HepG2 (cell line): ENCODE measurements at regions not wholly inside any gene's neighbourhood (a gene's known extent, or its start where the extent isn't known, plus 50 kb on each side); places are given as distances from the start of the nearest gene placed in this dataset.
A peak's percentile ranks its signal among the peaks of the same experiment; 100 is the strongest.

Experiments used
- ATAC-seq: fragments of 200-7000 bp; cut with Tn5 transposase; 3 replicates; pipeline ENCODE4 v1.9.1; 2020; ENCODE audit warnings: mild to moderate bottlenecking, moderate library complexity
- BruUV-seq: library from RNA; stranded (reverse); fragments of 400-500 nt; replicated peaks from 2 replicates; lab custom pipeline; 2021; lab: Mats Ljungman, UMichigan
- CTCF ChIA-PET: fragments of 300-600 bp; formaldehyde crosslinking; extraction: SDS; loops from one replicate; lab custom pipeline; 2021; ENCODE audit warnings: low total read pairs, inconsistent platforms, low intra/inter-chr PET ratio; lab: Yijun Ruan, JAX
- POLR2A ChIA-PET: fragments of 350-600 bp; sonication (Branson Sonifier 250); formaldehyde crosslinking; loops from one replicate; lab custom pipeline; 2020; ENCODE audit warnings: antibody characterized with exemption, inconsistent platforms; lab: Yijun Ruan, JAX
- DNase-seq: peaks from one replicate; pipeline ENCODE4 v3.0.0-alpha.2; 2015; ENCODE audit warnings: low spot score
- FAIRE-seq: peaks from 3 replicates; lab custom pipeline; 2011; peaks lifted over from hg19 to GRCh38; lab: Jason Lieb, UNC
- H2AFZ ChIP-seq: one replicate; pipeline ENCODE4 v1.6.1; 2011; ENCODE audit warnings: low read length, inconsistent platforms
- H3K27ac ChIP-seq: fragments of 300-600 bp; 3 replicates; pipeline ENCODE4 v1.8.0; 2011; ENCODE audit warnings: mixed run types, mild to moderate bottlenecking, mixed read lengths, low read length, inconsistent platforms; ENCODE audit not compliant: insufficient read depth; ENCODE audit errors: extremely low read length
- H3K27me3 ChIP-seq, 2 experiments: fragments of 200-600 bp in 1 of 2; 2 replicates in 1 of 2; 3 replicates in 1 of 2; pipeline versions ENCODE4 v1.6.0 to v1.8.0; 2011; ENCODE audit warnings: low read length in 2 of 2, mild to moderate bottlenecking in 2 of 2, moderate library complexity in 2 of 2, inconsistent platforms in 1 of 2; ENCODE audit not compliant: insufficient read depth in 2 of 2, control insufficient read depth in 1 of 2
- H3K36me3 ChIP-seq, 2 experiments: fragments of 200-600 bp in 1 of 2; replicated peaks in 1 of 2; 2 replicates in 1 of 2; 3 replicates in 1 of 2; pipeline versions ENCODE4 v1.5.1 to v1.8.0; 2011; ENCODE audit warnings: low read length in 2 of 2, inconsistent platforms in 1 of 2; ENCODE audit not compliant: insufficient read depth in 2 of 2, control insufficient read depth in 1 of 2
- H3K4me1 ChIP-seq: 2 replicates; pipeline ENCODE4 v1.5.1; 2012; ENCODE audit warnings: low read length, inconsistent platforms; ENCODE audit not compliant: insufficient read depth
- H3K4me2 ChIP-seq: 2 replicates; pipeline ENCODE4 v1.6.0; 2011; ENCODE audit warnings: low read depth, low read length, inconsistent platforms
- H3K4me3 ChIP-seq, 3 experiments: fragments of 200-600 bp in 1 of 3; sonication (generic), shearing (Covaris generic) in 1 of 3; replicated peaks in 1 of 3; 2 replicates each; pipeline ENCODE4 v1.5.1; 2011 to 2016; ENCODE audit warnings: low read length in 3 of 3, inconsistent platforms in 2 of 3, low read depth in 2 of 3, mild to moderate bottlenecking in 2 of 3, control low read depth in 1 of 3, mixed read lengths in 1 of 3; ENCODE audit not compliant: insufficient read depth in 1 of 3
- H3K79me2 ChIP-seq: one replicate; pipeline ENCODE4 v1.6.1; 2011; ENCODE audit warnings: low read length, inconsistent platforms; ENCODE audit not compliant: insufficient read depth
- H3K9ac ChIP-seq: 2 replicates; pipeline ENCODE4 v1.6.0; 2011; ENCODE audit warnings: mild to moderate bottlenecking, low read depth, low read length, inconsistent platforms; ENCODE audit not compliant: insufficient read depth
- H3K9me3 ChIP-seq: 2 replicates; pipeline ENCODE4 v1.5.1; 2012; ENCODE audit warnings: mild to moderate bottlenecking, low read length
- H4K20me1 ChIP-seq: 2 replicates; pipeline ENCODE4 v1.6.0; 2011; ENCODE audit warnings: inconsistent platforms, mild to moderate bottlenecking, low read length, moderate library complexity; ENCODE audit not compliant: insufficient read depth
- EEA1 ChIP-seq: sonication (generic); formaldehyde crosslinking; IDR thresholded peaks from 2 replicates; pipeline ENCODE4 v1.5.1; 2020; ENCODE audit warnings: mild to moderate bottlenecking, missing genetic modification reagents, borderline replicate concordance
- HIVEP1 ChIP-seq: sonication (generic); formaldehyde crosslinking; IDR thresholded peaks from 2 replicates; pipeline ENCODE4 v1.4.0; 2020; ENCODE audit warnings: mild to moderate bottlenecking, missing genetic modification reagents
- KAT2B ChIP-seq: fragments of 150-350 bp; IDR thresholded peaks from 2 replicates; pipeline ENCODE4 v1.6.1; 2014; ENCODE audit warnings: low read depth, low read length, borderline replicate concordance
- ZBTB3 ChIP-seq: sonication (generic); formaldehyde crosslinking; IDR thresholded peaks from 2 replicates; pipeline ENCODE4 v1.4.0; 2020; ENCODE audit warnings: low read depth, mild to moderate bottlenecking, moderate library complexity, missing genetic modification reagents, borderline replicate concordance
- ZNF605 ChIP-seq: sonication (generic); formaldehyde crosslinking; IDR thresholded peaks from 2 replicates; pipeline ENCODE4 v1.8.0; 2022; ENCODE audit warnings: mild to moderate bottlenecking, missing genetic modification reagents
- WGBS: methylation state at CpG from one replicate; pipeline ENCODE4 v1.1.6; 2017; ENCODE audit warnings: low lambda C conversion rate; 5-methylcytosine and 5-hydroxymethylcytosine counted together
- in situ Hi-C: cut with HindIII; loops from 2 replicates; pipeline ENCODE4 v1.10.0; 2017; ENCODE audit warnings: low pct_unique_long_range_greater_than_20kb; ENCODE audit not compliant: extremely low pct_ligation_motif_present
- intact Hi-C: fragments of 100-400 bp; cut with micrococcal nuclease; formaldehyde crosslinking; loops from one replicate; pipeline ENCODE4 v1.10.0; 2022; ENCODE audit not compliant: unreplicated experiment
- TF ChIP-seq, protein P1 (sequence below): sonication (generic); formaldehyde crosslinking; IDR thresholded peaks from 2 replicates; pipeline ENCODE4 v1.5.1; 2020; ENCODE audit warnings: mild to moderate bottlenecking, missing genetic modification reagents, moderate library complexity
- TF ChIP-seq, protein P2 (sequence below): IDR thresholded peaks from 2 replicates; pipeline ENCODE4 v1.6.1; 2012; ENCODE audit warnings: inconsistent platforms

DNA sequence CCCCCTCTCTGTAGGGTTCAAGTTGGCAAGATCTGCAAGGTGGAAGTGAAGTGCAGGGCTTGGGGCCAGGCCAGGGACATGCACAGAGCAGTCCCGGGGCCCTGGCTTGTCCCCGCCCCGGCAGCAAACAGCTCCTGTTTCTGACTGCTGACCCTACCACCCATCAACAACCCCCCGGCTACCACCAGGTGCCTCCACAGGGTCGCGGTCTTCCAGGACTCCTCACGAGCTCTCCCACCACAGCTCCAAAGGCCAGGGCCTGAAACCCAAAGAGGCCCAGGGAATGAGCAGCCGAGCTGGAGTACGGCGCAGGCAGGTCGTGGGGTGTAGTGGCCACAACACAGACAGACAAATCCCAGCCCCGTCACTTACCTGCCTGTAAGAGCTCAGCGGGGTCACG lies 121.3 kb upstream of the SMAD3 start:
- peak overlapping the region; percentile 50; the same call in 1 of the 2 replicates for H3K4me2 ChIP-seq
- CTCF ChIA-PET, result no interaction called here
- intact Hi-C loops, result no loop called here
- H3K36me3 ChIP-seq, result no peaks in the 10 kb centered on the region
- TF ChIP-seq ZBTB3 (CRISPR knock-in tag) (no peak), ZNF605 (CRISPR knock-in tag) (no peak), KAT2B (no peak), EEA1 (no peak), HIVEP1 (CRISPR knock-in tag) (0 out of 2 replicates have a peak, but pooled peaks have one; percentile 40)
- TF ChIP-seq, protein P1, sequence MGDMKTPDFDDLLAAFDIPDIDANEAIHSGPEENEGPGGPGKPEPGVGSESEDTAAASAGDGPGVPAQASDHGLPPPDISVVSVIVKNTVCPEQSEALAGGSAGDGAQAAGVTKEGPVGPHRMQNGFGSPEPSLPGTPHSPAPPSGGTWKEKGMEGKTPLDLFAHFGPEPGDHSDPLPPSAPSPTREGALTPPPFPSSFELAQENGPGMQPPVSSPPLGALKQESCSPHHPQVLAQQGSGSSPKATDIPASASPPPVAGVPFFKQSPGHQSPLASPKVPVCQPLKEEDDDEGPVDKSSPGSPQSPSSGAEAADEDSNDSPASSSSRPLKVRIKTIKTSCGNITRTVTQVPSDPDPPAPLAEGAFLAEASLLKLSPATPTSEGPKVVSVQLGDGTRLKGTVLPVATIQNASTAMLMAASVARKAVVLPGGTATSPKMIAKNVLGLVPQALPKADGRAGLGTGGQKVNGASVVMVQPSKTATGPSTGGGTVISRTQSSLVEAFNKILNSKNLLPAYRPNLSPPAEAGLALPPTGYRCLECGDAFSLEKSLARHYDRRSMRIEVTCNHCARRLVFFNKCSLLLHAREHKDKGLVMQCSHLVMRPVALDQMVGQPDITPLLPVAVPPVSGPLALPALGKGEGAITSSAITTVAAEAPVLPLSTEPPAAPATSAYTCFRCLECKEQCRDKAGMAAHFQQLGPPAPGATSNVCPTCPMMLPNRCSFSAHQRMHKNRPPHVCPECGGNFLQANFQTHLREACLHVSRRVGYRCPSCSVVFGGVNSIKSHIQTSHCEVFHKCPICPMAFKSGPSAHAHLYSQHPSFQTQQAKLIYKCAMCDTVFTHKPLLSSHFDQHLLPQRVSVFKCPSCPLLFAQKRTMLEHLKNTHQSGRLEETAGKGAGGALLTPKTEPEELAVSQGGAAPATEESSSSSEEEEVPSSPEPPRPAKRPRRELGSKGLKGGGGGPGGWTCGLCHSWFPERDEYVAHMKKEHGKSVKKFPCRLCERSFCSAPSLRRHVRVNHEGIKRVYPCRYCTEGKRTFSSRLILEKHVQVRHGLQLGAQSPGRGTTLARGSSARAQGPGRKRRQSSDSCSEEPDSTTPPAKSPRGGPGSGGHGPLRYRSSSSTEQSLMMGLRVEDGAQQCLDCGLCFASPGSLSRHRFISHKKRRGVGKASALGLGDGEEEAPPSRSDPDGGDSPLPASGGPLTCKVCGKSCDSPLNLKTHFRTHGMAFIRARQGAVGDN (CRISPR knock-in tag), result peak; percentile 44; the same call in 1 of the 2 replicates
- TF ChIP-seq, protein P2, sequence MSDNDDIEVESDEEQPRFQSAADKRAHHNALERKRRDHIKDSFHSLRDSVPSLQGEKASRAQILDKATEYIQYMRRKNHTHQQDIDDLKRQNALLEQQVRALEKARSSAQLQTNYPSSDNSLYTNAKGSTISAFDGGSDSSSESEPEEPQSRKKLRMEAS, result no peak
- TF ChIP-seq, all 625 proteins: peak for 2
- FAIRE-seq, result no peak
- H3K4me1 ChIP-seq, result peaks cover 48% of the 10 kb centered on the region
- ATAC-seq, result peak; percentile 38
- H3K9me3 ChIP-seq, result no peaks in the 10 kb centered on the region
- H3K4me3 ChIP-seq, result peak overlapping the region in 1 of 3 experiments; percentile 40; a peak in 1 of 6 replicates
- POLR2A ChIA-PET, result interaction anchor here (0.6 kb wide), 1 partner anchor 252 kb away, joined by 5 read pairs; no protein-coding TSS in a partner anchor
- no peaks in the 10 kb centered on the region for H3K79me2 ChIP-seq
- 25% methylated on average over 4 of the region's 14 CpGs for WGBS
- H4K20me1 ChIP-seq, result no peaks in the 10 kb centered on the region
- no peak overlapping the region for H3K9ac ChIP-seq
- DNase-seq, result no peak
- H3K27ac ChIP-seq, result no peak overlapping the region
- no peak overlapping the region for H2AFZ ChIP-seq
- in situ Hi-C loops, result loop anchor here (10.0 to 25.0 kb wide), 2 partner anchors 493 to 891 kb away; no protein-coding TSS in a partner anchor
- peaks cover 1 to 31% of the 10 kb centered on the region in 2 experiments; a peak in 4 of 5 replicates for H3K27me3 ChIP-seq
- BruUV-seq, result no TSS peak
